K562 (cell line): ENCODE measurements at regions not wholly inside any gene's neighbourhood (a gene's known extent, or its start where the extent isn't known, plus 50 kb on each side); places are given as distances from the start of the nearest gene placed in this dataset.

ENCODE experiments used
- EHMT2 ChIP-seq: fragments of 450-650 bp; IDR thresholded peaks from 2 replicates; pipeline ENCODE4 v1.6.1; 2018; ENCODE audit warnings: antibody characterized with exemption
- ETV6 ChIP-seq, 3 experiments: fragments of 150-350 bp in 1 of 3; sonication (generic) in 1 of 3; formaldehyde crosslinking in 1 of 3; IDR thresholded peaks; 2 replicates each; pipeline versions ENCODE4 v1.6.1 to v1.8.0; 2014 to 2022; ENCODE audit warnings: borderline replicate concordance in 2 of 3, low read depth in 2 of 3, antibody characterized with exemption in 1 of 3, low read length in 1 of 3, mild to moderate bottlenecking in 1 of 3, missing genetic modification reagents in 1 of 3
- EZH2 ChIP-seq: IDR thresholded peaks from 2 replicates; pipeline ENCODE4 v1.6.1; 2012; ENCODE audit warnings: low read depth, mild to moderate bottlenecking, inconsistent platforms, low read length, borderline replicate concordance
- NBN ChIP-seq: fragments of 450-650 bp; IDR thresholded peaks from 2 replicates; pipeline ENCODE4 v1.6.1; 2016; ENCODE audit warnings: low read depth, mild to moderate bottlenecking
- NFRKB ChIP-seq: fragments of 450-650 bp; IDR thresholded peaks from 2 replicates; pipeline ENCODE4 v1.6.1; 2016; ENCODE audit warnings: low read depth
- RNF2 ChIP-seq: sonication (generic); IDR thresholded peaks from 2 replicates; pipeline ENCODE4 v1.6.1; 2016
- TCF7 ChIP-seq: sonication (generic); IDR thresholded peaks from 2 replicates; pipeline ENCODE4 v1.6.1; 2016; ENCODE audit warnings: antibody characterized with exemption, borderline replicate concordance
- ZBED1 ChIP-seq: IDR thresholded peaks from 2 replicates; pipeline ENCODE4 v1.6.1; 2014
- ZNF586 ChIP-seq: fragments of 450-650 bp; formaldehyde crosslinking; conservative IDR thresholded peaks from 2 replicates; pipeline ENCODE4 v1.4.0; 2020; ENCODE audit warnings: mild to moderate bottlenecking, moderate library complexity

- no peak for TF ChIP-seq ZBED1
- TF ChIP-seq NBN: no peak
- no peak for TF ChIP-seq TCF7
- TF ChIP-seq ZNF586 (CRISPR knock-in tag): no peak
- TF ChIP-seq NFRKB: no peak
- no peak for TF ChIP-seq EZH2
- TF ChIP-seq EHMT2: no peak
- no peak for TF ChIP-seq RNF2
- TF ChIP-seq ETV6 (IDR thresholded peaks at IDR 0.05; ENCODE audit: borderline replicate concordance in 1 of 2, low read depth in 2 of 2, low read length in 1 of 2): no peak
- TF ChIP-seq ETV6 (CRISPR knock-in tag; IDR thresholded peaks at IDR 0.05; ENCODE audit: borderline replicate concordance): no peak
These were observed 315.9 kb downstream of the GPD2 start for GRCh38 chr2:156752042-156752441.
